22Rv1 (cell line): ENCODE measurements at regions not wholly inside any gene's neighbourhood (a gene's known extent, or its start where the extent isn't known, plus 50 kb on each side); places are given as distances from the start of the nearest gene placed in this dataset.

Experiments used
- H3K27ac ChIP-seq: fragments of 450-650 bp; 2 replicates; pipeline ENCODE4 v1.5.1; 2017
- ZFX ChIP-seq: fragments of 450-650 bp; IDR thresholded peaks from 2 replicates; pipeline ENCODE4 v1.6.1; 2017; ENCODE audit warnings: antibody characterized with exemption, borderline replicate concordance
- TF ChIP-seq, protein P1 (sequence below): fragments of 450-650 bp; IDR thresholded peaks from 2 replicates; pipeline ENCODE4 v1.5.1; 2017; ENCODE audit warnings: mild to moderate bottlenecking

DNA sequence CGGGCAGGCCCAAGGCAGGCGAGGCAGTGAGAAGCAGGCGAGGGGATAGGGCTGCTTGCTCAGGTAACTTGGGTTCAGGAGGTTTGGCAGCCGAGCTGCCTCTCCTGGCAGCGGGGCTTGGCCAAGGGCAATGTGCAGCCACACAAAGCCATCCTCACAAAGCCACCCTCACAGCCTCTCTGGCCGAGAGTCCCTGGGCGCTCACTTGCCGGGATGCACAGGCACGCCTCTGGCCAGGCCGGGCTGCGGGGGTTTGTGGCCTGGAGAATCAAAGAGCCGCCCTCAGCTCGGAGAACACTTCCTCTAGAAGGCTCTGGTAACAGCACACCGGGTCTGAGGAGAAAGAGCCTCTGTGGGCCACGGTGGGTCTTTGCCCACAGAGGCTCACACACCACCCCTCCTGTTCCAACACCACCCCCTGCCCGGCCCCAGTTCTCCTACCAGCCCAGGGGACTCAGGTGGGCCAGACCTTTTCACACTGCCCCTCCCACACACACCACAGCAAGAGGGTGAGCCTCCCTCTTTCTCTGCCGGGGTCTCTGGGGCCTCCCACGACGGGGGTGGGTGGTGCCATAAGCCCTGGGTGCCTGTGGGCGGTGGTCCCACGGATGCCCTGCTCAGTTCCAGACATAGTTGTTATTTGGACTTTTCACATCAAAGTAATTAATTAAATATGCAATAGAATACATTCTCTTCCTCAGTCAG, 186.9 kb downstream of the ZFP36L2 start:
- TF ChIP-seq, protein P1, sequence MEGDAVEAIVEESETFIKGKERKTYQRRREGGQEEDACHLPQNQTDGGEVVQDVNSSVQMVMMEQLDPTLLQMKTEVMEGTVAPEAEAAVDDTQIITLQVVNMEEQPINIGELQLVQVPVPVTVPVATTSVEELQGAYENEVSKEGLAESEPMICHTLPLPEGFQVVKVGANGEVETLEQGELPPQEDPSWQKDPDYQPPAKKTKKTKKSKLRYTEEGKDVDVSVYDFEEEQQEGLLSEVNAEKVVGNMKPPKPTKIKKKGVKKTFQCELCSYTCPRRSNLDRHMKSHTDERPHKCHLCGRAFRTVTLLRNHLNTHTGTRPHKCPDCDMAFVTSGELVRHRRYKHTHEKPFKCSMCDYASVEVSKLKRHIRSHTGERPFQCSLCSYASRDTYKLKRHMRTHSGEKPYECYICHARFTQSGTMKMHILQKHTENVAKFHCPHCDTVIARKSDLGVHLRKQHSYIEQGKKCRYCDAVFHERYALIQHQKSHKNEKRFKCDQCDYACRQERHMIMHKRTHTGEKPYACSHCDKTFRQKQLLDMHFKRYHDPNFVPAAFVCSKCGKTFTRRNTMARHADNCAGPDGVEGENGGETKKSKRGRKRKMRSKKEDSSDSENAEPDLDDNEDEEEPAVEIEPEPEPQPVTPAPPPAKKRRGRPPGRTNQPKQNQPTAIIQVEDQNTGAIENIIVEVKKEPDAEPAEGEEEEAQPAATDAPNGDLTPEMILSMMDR = no peak
- no peak for TF ChIP-seq ZFX
- H3K27ac ChIP-seq = no peak overlapping the region

DNA sequence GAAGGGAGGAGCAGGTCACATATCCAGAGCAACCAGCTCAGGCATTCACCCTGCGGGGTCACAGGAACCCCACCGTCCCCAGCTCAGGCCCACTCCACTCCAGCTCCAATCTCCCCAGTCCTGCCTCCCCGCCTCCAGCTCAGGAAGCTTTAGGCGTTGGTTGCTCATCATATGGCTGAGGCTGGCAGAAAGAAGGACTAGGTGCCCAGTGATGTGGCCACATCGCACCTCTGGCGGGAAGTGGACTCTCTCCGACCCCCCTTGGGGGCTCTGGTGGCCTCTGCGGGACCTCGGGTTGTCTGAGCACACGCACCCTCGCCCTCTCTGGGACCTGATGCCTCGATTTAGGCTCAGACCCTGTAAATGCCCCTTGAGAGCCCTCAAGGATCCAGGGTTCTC, 187.7 kb downstream of the ZFP36L2 start:
- no peak overlapping the region for H3K27ac ChIP-seq
- no peak for TF ChIP-seq ZFX
- TF ChIP-seq, protein P1 = no peak

DNA sequence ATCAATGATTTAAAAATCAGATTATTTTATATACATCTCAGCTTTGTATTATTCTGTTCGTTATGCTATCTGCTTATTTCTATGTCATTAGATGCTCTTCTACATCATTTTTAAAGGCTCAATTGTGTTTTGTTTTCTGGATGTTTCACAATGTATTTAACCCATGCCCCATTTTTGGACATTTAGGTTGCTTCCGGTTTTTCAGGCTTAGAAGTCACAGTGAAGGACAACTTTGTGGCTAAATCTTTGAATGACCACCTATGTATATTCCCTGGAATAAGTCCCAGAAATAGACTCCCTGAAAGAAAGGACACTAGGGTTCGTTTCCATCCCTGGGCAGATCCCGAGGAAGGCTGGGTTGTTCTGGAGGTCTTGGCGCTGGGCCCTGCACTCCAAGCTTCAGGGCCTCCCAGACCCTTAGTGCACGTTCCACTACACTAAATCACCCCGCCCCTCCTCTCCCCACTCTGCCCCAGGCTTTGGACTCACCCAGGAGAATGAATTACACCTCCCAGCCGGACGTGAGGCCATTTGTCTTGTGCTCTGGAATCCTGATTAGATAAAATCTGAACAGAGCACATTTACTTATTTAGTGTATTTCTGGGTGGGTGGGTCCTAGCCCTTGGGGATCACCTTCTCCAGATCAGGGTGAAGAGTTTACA, 188.2 kb downstream of the ZFP36L2 start:
- no peak overlapping the region for H3K27ac ChIP-seq
- TF ChIP-seq, protein P1 = no peak
- no peak for TF ChIP-seq ZFX

DNA sequence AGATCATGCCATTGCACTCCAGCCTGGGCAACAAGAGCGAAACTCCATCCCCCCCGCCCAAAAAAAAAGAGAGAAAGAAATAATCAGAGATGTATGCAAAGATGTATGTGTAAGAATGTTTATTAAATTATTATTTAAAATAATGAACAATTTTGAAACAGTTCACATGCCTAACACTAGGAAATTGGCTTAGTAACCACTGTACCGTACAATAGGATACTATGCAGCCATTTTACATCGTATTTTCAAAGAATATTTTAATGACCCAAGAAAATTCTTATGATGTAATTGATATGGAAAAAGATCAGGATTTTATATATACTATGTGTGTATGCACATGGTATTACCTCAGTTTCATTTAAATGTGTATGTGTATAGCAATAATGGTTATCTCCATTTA, 190.5 kb downstream of the ZFP36L2 start:
- TF ChIP-seq, protein P1 = no peak
- no peak for TF ChIP-seq ZFX
- no peak overlapping the region for H3K27ac ChIP-seq

DNA sequence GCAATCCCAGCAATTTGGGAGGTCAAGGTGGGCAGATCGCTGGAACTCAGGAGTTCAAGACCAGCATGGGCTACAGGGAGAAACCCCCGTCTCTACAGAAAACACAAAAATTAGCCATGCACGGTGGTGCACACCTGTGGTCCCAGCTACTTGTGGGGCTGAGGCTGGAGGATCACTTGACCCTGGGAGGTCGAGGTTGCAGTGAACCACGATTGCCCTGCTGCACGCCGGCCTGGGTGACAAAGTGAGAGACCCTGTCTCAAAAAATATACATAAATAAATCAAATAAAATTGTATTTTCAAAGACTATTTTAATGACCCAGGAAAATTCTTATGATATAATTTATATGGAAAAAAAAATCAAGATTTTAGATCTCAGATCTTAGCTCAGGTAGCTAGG, 191.5 kb downstream of the ZFP36L2 start:
- TF ChIP-seq, protein P1 = no peak
- TF ChIP-seq ZFX = no peak
- H3K27ac ChIP-seq = no peak overlapping the region

DNA sequence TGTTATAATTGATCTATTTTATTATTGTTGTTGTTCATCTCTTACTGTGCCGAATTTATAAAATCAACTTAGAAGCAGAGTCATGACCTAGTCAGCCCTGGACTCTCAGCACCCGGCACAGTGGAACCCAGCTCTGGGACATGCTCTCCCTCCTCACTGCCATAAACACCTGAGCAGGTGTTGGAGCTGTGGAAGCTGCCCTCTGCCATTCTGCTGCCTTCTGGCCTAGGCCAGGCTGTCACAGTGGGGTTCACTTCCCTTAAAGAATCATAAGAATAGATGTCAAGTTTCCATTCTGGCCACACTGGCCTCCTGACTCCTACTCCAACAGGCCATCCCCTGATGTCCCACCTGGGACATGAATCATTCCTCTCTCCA, 192.2 kb downstream of the ZFP36L2 start:
- no peak overlapping the region for H3K27ac ChIP-seq
- TF ChIP-seq ZFX = no peak
- TF ChIP-seq, protein P1 = no peak

DNA sequence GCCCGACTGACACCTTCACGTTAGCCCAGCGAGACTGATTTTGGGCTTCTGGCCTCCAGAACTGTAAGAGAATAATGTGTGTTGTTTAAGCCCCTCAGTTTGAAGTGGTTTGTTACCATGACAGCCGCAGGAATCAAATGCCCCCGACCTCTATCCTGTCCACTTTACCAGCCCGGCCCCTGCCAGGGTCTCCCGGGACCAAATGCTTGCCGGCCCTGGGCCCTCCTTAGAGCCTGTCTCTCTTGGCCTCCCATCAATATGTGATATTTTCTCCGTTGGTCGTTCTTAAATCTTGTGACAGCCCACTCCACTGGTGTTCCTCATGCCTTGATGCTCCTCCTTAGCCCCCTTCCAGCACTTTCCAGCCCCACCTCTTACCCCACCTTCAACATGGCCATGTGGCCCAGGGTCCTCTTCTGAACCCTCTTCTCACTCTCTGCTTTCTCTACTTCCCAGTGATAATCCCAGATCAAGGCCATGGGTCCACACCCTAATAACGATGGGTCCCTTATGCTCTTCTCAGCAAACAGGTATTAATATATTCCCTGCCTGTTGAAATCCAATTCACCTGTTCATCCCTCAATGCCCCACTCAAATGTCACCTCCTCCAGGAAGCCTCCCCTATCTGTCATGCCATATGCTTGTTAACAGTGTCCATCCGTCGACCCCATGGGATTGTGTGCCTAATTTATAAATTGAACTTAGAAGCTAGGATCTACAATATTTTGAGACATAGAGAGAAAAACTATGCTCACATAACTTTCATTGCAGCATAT, 192.8 kb downstream of the ZFP36L2 start:
- TF ChIP-seq ZFX = no peak
- TF ChIP-seq, protein P1 = no peak

More for the DNA sequence above, 192.8 kb downstream of the ZFP36L2 start:
- no peak overlapping the region for H3K27ac ChIP-seq
